ENCODE measurements at regions not wholly inside any gene's neighbourhood (a gene's known extent, or its start where the extent isn't known, plus 50 kb on each side); places are given as distances from the start of the nearest gene placed in this dataset.

DNA sequence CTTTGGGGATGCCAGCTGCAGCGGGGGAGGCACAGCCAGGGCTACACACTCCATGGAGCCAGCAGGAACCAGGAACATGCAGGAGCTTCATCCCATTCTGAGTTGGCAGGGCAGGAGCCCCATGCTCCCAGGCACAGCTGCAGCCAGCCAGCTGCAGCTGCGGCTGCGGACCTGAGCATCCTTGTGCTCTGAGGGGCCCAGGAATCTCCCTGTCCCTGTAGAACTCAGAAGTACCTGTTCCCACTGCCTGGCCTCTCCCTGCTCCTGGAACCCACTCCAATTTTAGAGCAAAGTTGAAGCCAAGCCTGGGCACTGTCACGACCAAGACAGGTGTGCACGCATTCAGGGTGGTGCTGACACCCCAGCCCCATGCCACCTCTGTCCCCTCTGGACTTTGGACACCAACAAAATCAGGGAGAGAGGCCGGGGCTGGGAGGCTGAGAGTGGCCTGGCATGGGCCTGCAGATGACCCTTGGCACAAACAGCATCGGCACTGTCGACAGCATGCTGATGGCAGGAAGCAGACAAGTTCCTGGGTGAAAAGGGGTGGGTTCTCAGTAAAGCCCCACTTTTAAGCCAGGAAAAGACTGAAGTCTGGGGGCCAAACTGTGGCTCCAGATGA is 257.3 kb upstream of the LRFN5 start:
- TF ChIP-seq JUND (IDR thresholded peaks at IDR 0.05) (no peak), TAF1 (conservative IDR thresholded peaks at IDR 0.05) (no peak), EGR1 (IDR thresholded peaks at IDR 0.05; ENCODE audit: low read depth in 2 of 2) (no peak), HNF4G (IDR thresholded peaks at IDR 0.05) (no peak), RAD21 (IDR thresholded peaks at IDR 0.05) (no peak), YY1 (IDR thresholded peaks at IDR 0.05) (no peak), HNF4A (conservative IDR thresholded peaks at IDR 0.05) (no peak), SP1 (IDR thresholded peaks at IDR 0.05) (no peak), RXRA (IDR thresholded peaks at IDR 0.05) (no peak), GABPA (IDR thresholded peaks at IDR 0.05 in 1 of 2, conservative IDR thresholded peaks at IDR 0.05 in 1 of 2) (no peak), FOXA2 (IDR thresholded peaks at IDR 0.05) (no peak)
- TF ChIP-seq, protein P1, sequence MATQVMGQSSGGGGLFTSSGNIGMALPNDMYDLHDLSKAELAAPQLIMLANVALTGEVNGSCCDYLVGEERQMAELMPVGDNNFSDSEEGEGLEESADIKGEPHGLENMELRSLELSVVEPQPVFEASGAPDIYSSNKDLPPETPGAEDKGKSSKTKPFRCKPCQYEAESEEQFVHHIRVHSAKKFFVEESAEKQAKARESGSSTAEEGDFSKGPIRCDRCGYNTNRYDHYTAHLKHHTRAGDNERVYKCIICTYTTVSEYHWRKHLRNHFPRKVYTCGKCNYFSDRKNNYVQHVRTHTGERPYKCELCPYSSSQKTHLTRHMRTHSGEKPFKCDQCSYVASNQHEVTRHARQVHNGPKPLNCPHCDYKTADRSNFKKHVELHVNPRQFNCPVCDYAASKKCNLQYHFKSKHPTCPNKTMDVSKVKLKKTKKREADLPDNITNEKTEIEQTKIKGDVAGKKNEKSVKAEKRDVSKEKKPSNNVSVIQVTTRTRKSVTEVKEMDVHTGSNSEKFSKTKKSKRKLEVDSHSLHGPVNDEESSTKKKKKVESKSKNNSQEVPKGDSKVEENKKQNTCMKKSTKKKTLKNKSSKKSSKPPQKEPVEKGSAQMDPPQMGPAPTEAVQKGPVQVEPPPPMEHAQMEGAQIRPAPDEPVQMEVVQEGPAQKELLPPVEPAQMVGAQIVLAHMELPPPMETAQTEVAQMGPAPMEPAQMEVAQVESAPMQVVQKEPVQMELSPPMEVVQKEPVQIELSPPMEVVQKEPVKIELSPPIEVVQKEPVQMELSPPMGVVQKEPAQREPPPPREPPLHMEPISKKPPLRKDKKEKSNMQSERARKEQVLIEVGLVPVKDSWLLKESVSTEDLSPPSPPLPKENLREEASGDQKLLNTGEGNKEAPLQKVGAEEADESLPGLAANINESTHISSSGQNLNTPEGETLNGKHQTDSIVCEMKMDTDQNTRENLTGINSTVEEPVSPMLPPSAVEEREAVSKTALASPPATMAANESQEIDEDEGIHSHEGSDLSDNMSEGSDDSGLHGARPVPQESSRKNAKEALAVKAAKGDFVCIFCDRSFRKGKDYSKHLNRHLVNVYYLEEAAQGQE (IDR thresholded peaks at IDR 0.05) = no peak
- TF ChIP-seq, protein P2, sequence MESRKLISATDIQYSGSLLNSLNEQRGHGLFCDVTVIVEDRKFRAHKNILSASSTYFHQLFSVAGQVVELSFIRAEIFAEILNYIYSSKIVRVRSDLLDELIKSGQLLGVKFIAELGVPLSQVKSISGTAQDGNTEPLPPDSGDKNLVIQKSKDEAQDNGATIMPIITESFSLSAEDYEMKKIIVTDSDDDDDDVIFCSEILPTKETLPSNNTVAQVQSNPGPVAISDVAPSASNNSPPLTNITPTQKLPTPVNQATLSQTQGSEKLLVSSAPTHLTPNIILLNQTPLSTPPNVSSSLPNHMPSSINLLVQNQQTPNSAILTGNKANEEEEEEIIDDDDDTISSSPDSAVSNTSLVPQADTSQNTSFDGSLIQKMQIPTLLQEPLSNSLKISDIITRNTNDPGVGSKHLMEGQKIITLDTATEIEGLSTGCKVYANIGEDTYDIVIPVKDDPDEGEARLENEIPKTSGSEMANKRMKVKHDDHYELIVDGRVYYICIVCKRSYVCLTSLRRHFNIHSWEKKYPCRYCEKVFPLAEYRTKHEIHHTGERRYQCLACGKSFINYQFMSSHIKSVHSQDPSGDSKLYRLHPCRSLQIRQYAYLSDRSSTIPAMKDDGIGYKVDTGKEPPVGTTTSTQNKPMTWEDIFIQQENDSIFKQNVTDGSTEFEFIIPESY (IDR thresholded peaks at IDR 0.05) = no peak
- TF ChIP-seq, protein P3, sequence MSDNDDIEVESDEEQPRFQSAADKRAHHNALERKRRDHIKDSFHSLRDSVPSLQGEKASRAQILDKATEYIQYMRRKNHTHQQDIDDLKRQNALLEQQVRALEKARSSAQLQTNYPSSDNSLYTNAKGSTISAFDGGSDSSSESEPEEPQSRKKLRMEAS (IDR thresholded peaks at IDR 0.05) = no peak
- TF ChIP-seq, protein P4, sequence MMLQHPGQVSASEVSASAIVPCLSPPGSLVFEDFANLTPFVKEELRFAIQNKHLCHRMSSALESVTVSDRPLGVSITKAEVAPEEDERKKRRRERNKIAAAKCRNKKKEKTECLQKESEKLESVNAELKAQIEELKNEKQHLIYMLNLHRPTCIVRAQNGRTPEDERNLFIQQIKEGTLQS (IDR thresholded peaks at IDR 0.05) = no peak
- Histone ChIP-seq H3K27me3 (ENCODE audit: control insufficient read depth in 4 of 4, insufficient read depth in 4 of 4, low read length in 3 of 4) (no peaks in the 10 kb centered on the region), H3K4me3 (ENCODE audit: low read depth in 1 of 3, low read length in 3 of 3) (no peak overlapping the region), H3K9ac (ENCODE audit: low read depth in 1 of 2, low read length in 2 of 2) (no peak overlapping the region), H3K27ac (ENCODE audit: low read depth in 1 of 2, low read length in 2 of 2) (no peak overlapping the region), H3K36me3 (ENCODE audit: control insufficient read depth in 4 of 4, insufficient read depth in 3 of 4, low read depth in 1 of 4, low read length in 3 of 4) (no peaks in the 10 kb centered on the region), H3K9me3 (ENCODE audit: control insufficient read depth in 4 of 4, low read length in 3 of 4) (no peaks in the 10 kb centered on the region), H3K4me1 (ENCODE audit: control insufficient read depth in 4 of 4, insufficient read depth in 4 of 4, low read length in 3 of 4) (no peaks in the 10 kb centered on the region)
- 81% methylated on average over 8 of the region's 8 CpGs for WGBS
- DNase-seq (ENCODE audit: low spot score) = no peak

DNA sequence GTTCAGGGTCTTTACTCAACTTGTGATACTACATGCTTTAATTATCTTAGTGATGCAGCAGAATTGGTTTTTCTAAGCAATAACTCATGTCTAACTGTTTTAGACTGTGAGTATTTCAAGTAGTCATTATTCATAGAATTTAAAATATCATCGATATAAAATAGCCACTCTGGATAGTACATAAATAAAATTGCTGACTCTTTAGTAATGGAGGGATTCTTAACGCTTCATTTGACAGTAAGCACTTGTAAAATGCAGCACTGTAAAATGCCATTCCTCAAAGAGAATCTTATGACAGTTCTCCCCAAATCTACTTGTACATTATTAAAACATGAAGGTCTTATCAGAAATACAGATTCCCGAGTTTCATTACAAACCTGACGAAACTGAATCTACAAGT is 262.8 kb upstream of the LRFN5 start:
- no peak for TF ChIP-seq TAF1 (conservative IDR thresholded peaks at IDR 0.05)
- TF ChIP-seq HNF4A (conservative IDR thresholded peaks at IDR 0.05) = no peak
- no peak for TF ChIP-seq YY1 (IDR thresholded peaks at IDR 0.05)
- TF ChIP-seq JUND (IDR thresholded peaks at IDR 0.05) = no peak
- TF ChIP-seq SP1 (IDR thresholded peaks at IDR 0.05) = no peak
- no peak for TF ChIP-seq RAD21 (IDR thresholded peaks at IDR 0.05)
- TF ChIP-seq, protein P4 (IDR thresholded peaks at IDR 0.05) = no peak
- TF ChIP-seq FOXA1 (IDR thresholded peaks at IDR 0.05) = no peak
- TF ChIP-seq, protein P5, sequence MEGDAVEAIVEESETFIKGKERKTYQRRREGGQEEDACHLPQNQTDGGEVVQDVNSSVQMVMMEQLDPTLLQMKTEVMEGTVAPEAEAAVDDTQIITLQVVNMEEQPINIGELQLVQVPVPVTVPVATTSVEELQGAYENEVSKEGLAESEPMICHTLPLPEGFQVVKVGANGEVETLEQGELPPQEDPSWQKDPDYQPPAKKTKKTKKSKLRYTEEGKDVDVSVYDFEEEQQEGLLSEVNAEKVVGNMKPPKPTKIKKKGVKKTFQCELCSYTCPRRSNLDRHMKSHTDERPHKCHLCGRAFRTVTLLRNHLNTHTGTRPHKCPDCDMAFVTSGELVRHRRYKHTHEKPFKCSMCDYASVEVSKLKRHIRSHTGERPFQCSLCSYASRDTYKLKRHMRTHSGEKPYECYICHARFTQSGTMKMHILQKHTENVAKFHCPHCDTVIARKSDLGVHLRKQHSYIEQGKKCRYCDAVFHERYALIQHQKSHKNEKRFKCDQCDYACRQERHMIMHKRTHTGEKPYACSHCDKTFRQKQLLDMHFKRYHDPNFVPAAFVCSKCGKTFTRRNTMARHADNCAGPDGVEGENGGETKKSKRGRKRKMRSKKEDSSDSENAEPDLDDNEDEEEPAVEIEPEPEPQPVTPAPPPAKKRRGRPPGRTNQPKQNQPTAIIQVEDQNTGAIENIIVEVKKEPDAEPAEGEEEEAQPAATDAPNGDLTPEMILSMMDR (IDR thresholded peaks at IDR 0.05; ENCODE audit: low read depth, low read length, missing input control) = no peak
- TF ChIP-seq RXRA (IDR thresholded peaks at IDR 0.05) = no peak
- TF ChIP-seq HNF4G (IDR thresholded peaks at IDR 0.05) = no peak
- no peaks in the 10 kb centered on the region for H3K36me3 ChIP-seq (ENCODE audit: control insufficient read depth in 4 of 4, insufficient read depth in 3 of 4, low read depth in 1 of 4, low read length in 3 of 4)
- no peaks in the 10 kb centered on the region for H3K4me1 ChIP-seq (ENCODE audit: control insufficient read depth in 4 of 4, insufficient read depth in 4 of 4, low read length in 3 of 4)
- H3K4me3 ChIP-seq (ENCODE audit: low read depth in 1 of 3, low read length in 3 of 3) = no peak overlapping the region
- no peak overlapping the region for H3K27ac ChIP-seq (ENCODE audit: low read depth in 1 of 2, low read length in 2 of 2)
- H3K9me3 ChIP-seq (ENCODE audit: control insufficient read depth in 4 of 4, low read length in 3 of 4) = no peaks in the 10 kb centered on the region
- DNase-seq (ENCODE audit: low spot score) = no peak
- 77% methylated on average over 4 of the region's 4 CpGs for WGBS
- H3K27me3 ChIP-seq (ENCODE audit: control insufficient read depth in 4 of 4, insufficient read depth in 4 of 4, low read length in 3 of 4) = no peaks in the 10 kb centered on the region
- H3K9ac ChIP-seq (ENCODE audit: low read depth in 1 of 2, low read length in 2 of 2) = no peak overlapping the region
